GM12872 (cell line): ENCODE measurements at regions not wholly inside any gene's neighbourhood (a gene's known extent, or its start where the extent isn't known, plus 50 kb on each side); places are given as distances from the start of the nearest gene placed in this dataset.

Experiments used
- TF ChIP-seq, protein P1 (sequence below): IDR thresholded peaks from 3 replicates; pipeline ENCODE4 v1.5.1; 2011; ENCODE audit warnings: low read depth, mild to moderate bottlenecking, low read length, moderate library complexity; ENCODE audit not compliant: insufficient read depth

DNA sequence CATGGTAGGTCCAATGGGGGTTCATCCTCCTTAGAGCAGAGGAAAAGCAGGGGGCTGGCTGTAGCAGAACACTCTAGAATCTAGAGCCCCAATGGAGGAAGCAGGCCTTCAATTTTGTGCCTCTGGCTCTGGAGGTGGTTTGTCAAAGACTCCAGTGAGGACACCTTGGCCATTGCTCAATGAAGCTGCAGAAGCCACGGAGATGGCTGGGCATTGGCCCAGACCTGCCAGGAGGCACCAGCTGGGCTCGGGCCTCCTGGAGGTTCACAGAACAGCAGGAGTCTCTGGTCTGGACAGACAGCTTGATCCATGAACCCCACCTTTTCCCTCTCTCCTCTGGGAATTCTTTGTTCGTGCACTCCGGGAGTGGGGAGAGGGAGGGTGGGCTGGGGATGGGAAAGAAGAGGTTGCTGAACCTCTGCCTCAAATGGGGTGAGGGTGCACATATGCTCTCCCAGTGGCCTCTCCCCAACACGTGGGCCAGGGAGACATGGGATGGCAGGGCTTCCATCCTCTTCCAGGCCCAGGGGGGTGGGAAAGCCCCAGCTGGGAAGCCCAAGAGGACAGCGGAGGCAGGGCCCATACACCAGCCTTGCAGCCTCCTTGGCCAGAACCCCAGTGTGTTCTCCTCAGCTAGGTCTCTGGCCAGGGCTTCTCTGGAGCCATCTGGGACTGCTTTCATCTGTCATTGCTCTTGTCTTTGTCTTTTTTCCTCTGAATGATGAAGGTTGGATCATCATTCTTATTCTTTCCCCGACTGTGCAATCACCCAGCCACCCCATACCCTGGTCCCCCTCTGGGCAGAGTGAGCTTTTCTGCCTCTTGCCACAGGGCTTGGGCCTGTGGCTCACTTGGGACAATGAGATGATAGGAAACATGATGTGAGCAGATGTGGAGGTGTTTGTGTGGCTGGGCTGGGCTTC lies 1019.4 kb downstream of the BRD1 start:
- TF ChIP-seq, protein P1, sequence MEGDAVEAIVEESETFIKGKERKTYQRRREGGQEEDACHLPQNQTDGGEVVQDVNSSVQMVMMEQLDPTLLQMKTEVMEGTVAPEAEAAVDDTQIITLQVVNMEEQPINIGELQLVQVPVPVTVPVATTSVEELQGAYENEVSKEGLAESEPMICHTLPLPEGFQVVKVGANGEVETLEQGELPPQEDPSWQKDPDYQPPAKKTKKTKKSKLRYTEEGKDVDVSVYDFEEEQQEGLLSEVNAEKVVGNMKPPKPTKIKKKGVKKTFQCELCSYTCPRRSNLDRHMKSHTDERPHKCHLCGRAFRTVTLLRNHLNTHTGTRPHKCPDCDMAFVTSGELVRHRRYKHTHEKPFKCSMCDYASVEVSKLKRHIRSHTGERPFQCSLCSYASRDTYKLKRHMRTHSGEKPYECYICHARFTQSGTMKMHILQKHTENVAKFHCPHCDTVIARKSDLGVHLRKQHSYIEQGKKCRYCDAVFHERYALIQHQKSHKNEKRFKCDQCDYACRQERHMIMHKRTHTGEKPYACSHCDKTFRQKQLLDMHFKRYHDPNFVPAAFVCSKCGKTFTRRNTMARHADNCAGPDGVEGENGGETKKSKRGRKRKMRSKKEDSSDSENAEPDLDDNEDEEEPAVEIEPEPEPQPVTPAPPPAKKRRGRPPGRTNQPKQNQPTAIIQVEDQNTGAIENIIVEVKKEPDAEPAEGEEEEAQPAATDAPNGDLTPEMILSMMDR = no peak

DNA sequence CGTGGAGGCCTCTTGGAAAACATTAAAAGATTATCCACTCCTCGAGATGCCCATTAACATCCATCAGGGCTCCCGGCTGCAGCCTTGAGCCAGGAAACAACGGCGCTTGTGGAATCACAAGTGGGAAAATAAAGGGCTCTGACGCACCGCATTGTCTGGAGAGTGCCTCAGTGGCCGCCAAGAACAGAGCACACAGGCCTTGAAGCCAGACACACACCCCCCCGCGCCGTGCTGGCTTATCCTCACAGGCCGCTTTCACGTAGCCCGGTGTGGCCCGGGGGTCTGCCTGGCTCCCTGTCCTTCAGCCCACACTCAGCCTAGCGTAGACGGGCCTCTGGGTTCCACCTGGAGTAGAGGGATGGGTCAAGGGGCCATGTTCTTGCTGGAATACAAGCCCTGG lies 1020.5 kb downstream of the BRD1 start:
- TF ChIP-seq, protein P1 = no peak

DNA sequence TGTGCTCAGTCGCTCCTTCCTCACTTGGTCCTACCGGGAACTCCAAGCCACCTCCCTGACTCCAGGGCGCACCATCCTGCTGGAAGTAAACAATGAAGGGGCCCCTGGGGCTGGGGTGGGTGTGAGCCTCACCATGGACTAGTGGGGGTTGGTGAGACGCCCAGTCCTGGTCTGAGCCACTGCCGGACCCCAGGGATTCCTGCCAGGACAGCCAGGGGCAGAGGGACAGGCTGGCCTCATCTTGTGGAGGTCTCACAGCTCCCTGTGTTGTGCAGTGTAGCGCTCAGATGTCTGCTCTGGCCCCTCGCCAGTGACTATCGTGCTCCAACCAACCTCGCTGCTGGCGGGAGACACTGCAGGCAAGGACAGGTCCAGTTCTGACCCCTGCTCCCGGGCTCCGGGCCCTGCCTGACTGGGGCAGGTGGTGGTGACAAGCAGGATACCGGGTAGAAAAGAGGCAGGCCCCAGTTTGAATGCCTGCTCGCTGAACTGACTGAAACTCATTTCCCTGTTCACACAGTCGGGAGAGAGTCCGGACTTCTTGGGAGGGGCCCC lies 1021.4 kb downstream of the BRD1 start:
- TF ChIP-seq, protein P1 = no peak

DNA sequence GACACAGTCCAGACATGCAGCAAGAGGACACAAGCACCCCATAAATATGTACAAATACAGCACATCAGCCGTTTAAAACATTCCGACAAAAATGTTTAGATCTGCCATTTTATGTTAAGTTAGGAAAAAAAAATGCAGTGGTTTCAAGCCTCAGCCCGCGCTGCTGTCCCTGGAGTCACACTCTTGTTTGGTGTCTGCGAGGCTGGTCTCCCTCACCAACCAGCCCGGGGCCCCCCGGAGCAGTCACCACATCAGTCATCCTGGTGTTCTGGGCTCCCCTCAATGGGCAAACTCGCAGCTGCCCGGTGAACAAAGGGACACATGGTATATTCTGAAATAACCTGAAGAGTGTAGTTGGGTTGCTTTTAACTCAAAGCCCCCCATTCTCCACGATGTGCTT lies 1022.2 kb downstream of the BRD1 start:
- TF ChIP-seq, protein P1 = no peak

DNA sequence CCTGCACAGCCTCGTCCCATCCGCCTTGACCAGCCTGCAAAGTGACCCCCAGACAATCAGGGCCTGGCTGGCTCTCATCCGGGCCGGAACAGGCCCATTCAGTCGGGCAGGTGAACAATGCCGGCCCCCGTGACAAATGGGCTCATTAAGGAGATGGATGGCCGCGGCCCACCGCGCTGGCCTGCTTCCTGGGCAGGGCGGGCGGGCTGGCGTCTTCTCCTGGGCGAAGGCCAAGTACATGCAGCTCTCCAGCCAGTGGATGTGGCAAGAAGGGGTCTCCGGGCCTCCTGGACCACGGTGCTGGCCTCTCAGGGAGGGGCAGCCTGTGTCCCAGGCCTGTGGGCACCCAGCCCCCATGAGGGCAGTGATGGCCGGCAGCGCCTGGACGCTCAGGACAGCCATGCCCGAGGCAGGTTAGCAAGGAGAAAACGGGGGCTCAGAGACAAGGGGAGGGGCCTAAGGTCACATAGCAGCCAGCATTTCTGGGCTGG lies 1022.8 kb downstream of the BRD1 start:
- TF ChIP-seq, protein P1 = no peak

DNA sequence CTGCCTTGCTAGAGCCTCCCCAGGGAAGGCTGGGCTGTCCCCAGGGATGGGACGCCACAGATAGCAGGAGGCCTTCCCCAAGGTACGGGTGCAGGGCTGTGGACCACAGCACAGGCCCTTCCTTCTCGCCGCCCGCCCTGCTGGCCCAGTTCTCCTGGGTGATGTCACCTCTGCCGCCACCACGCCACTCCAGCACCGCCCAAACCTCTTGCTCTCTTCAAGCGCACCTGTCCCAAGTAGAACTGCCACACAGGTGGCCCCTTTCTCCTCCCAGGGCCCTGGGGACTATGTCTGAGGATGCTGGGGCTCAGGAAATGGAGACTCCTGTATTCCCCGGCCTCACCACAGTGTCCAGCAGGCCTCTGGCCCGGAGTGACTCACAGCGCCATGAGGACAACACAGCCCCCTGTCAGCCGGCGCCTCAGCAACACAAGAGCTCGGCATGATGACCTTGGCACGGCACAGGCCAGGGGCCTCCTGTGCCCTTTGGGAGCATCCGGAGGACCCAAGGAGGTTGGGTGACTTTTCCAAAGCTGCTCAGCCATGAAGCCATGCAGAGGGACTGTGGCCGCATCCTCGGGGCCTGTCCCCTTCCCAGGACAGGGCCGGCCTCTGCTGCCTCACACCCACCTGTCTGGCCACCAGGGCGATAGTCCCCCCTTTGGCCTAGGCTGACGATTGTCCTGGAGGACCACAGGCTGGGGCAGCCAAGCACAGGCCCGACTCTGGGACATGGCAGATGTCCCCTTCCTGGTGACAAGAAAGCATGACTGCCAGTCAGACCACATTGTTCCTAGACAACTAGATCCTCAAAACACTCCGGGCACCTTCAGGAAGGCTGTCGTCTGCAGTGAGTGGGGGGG lies 1023.5 kb downstream of the BRD1 start:
- TF ChIP-seq, protein P1 = no peak
